CD8-positive, alpha-beta memory T cell (primary cell): ENCODE measurements at regions not wholly inside any gene's neighbourhood (a gene's known extent, or its start where the extent isn't known, plus 50 kb on each side); places are given as distances from the start of the nearest gene placed in this dataset.
A peak's percentile ranks its signal among the peaks of the same experiment; 100 is the strongest.

ENCODE experiments used
- CTCF ChIA-PET: fragments of 350-600 bp; sonication (Branson Sonifier 250); formaldehyde crosslinking; loops from one replicate; lab custom pipeline; 2021; ENCODE audit warnings: antibody characterized with exemption; lab: Charles Lee
- POLR2A ChIA-PET: fragments of 350-600 bp; sonication (Branson Sonifier 250); formaldehyde crosslinking; loops from one replicate; lab custom pipeline; 2021; ENCODE audit warnings: antibody characterized with exemption; lab: Charles Lee
- DNase-seq, 5 donors: peaks; one replicate each; pipeline versions ENCODE4 v3.0.0 to v3.0.0-alpha.2; 2020 to 2022; ENCODE audit warnings: mixed read lengths in 1 of 5
- H3K27ac ChIP-seq: one replicate; pipeline ENCODE4 v1.7.0; 2013; ENCODE audit warnings: low read depth, mild to moderate bottlenecking, low read length, moderate library complexity
- H3K27me3 ChIP-seq: 2 replicates; pipeline ENCODE4 v1.7.0; 2013; ENCODE audit warnings: low read length, mild to moderate bottlenecking; ENCODE audit not compliant: insufficient read depth, poor library complexity, severe bottlenecking
- H3K36me3 ChIP-seq: 2 replicates; pipeline ENCODE4 v1.7.0; 2013; ENCODE audit warnings: mild to moderate bottlenecking, low read length, moderate library complexity; ENCODE audit not compliant: insufficient read depth
- H3K4me1 ChIP-seq: 2 replicates; pipeline ENCODE4 v1.7.0; 2013; ENCODE audit warnings: mild to moderate bottlenecking, low read length, moderate library complexity; ENCODE audit not compliant: insufficient read depth
- H3K4me3 ChIP-seq: 2 replicates; pipeline ENCODE4 v1.7.0; 2013; ENCODE audit warnings: mild to moderate bottlenecking, low read length
- H3K9me3 ChIP-seq: 2 replicates; pipeline ENCODE4 v1.7.0; 2013; ENCODE audit warnings: mild to moderate bottlenecking, low read length
- H3K27ac Mint-ChIP-seq, 8 donors: one replicate each; pipeline ENCODE4 v1.8.0; 2020 to 2021; ENCODE audit warnings: mixed read lengths in 8 of 8, mild to moderate bottlenecking in 6 of 8, inconsistent platforms in 3 of 8, moderate library complexity in 3 of 8
- H3K27me3 Mint-ChIP-seq, 2 donors: one replicate each; pipeline ENCODE4 v1.8.0; 2020 to 2021; ENCODE audit warnings: mixed read lengths in 2 of 2, mild to moderate bottlenecking in 1 of 2, moderate library complexity in 1 of 2
- H3K36me3 Mint-ChIP-seq, 3 donors: one replicate each; pipeline ENCODE4 v1.8.0; 2020 to 2021; ENCODE audit warnings: mixed read lengths in 3 of 3, inconsistent platforms in 1 of 3, mild to moderate bottlenecking in 1 of 3
- H3K4me1 Mint-ChIP-seq, 3 donors: one replicate each; pipeline ENCODE4 v1.8.0; 2020 to 2021; ENCODE audit warnings: mixed read lengths in 3 of 3, inconsistent platforms in 1 of 3, mild to moderate bottlenecking in 1 of 3
- H3K4me3 Mint-ChIP-seq, 7 donors: one replicate each; pipeline ENCODE4 v1.8.0; 2020 to 2021; ENCODE audit warnings: mixed read lengths in 7 of 7, mild to moderate bottlenecking in 6 of 7, moderate library complexity in 4 of 7, inconsistent platforms in 2 of 7
- H3K9me3 Mint-ChIP-seq, 5 donors: one replicate each; pipeline ENCODE4 v1.8.0; 2020 to 2022; ENCODE audit warnings: mixed read lengths in 5 of 5, mild to moderate bottlenecking in 3 of 5, moderate library complexity in 2 of 5, inconsistent platforms in 1 of 5

- peaks cover 6 to 10% of the 10 kb centered on the region in 2 donors for H3K27me3 Mint-ChIP-seq
- peak; percentile 20 to 69 (median 28) for DNase-seq
- peak overlapping the region in 1 of 7 donors; percentile 33 for H3K4me3 Mint-ChIP-seq
- peak overlapping the region in 1 of 8 donors; percentile 52 for H3K27ac Mint-ChIP-seq
- Histone ChIP-seq H3K36me3 (no peaks in the 10 kb centered on the region), H3K27ac (no peak overlapping the region), H3K4me1 (no peaks in the 10 kb centered on the region), H3K27me3 (no peaks in the 10 kb centered on the region), H3K9me3 (no peaks in the 10 kb centered on the region), H3K4me3 (no peak overlapping the region)
- H3K9me3 Mint-ChIP-seq: no peaks in the 10 kb centered on the region
- POLR2A ChIA-PET: no interaction called here
- CTCF ChIA-PET: interaction anchor here (0.7 to 3.0 kb wide), 9 partner anchors 12 to 923 kb away, joined by 3 to 9 read pairs (median 4); no protein-coding TSS in a partner anchor
- H3K36me3 Mint-ChIP-seq: no peaks in the 10 kb centered on the region
- H3K4me1 Mint-ChIP-seq: peaks cover 2 to 4% (median 3%) of the 10 kb centered on the region in 3 donors
Observed at GRCh38 chr3:157606011-157606851, 103.0 kb upstream of the VEPH1 start.

GRCh38 chr3:157605356-157605755, 102.1 kb upstream of the VEPH1 start:
- Mint-ChIP-seq H3K9me3 (no peaks in the 10 kb centered on the region), H3K27ac (no peak overlapping the region), H3K36me3 (no peaks in the 10 kb centered on the region), H3K27me3 (peaks cover 8 to 10% of the 10 kb centered on the region in 2 donors), H3K4me1 (peaks cover 2 to 4% (median 3%) of the 10 kb centered on the region in 3 donors), H3K4me3 (no peak overlapping the region)
- ChIA-PET POLR2A (no interaction called here), CTCF (interaction anchor here (0.8 kb wide), 1 partner anchor 15 kb away, joined by 3 read pairs; no protein-coding TSS in a partner anchor)
- Histone ChIP-seq H3K36me3 (no peaks in the 10 kb centered on the region), H3K9me3 (no peaks in the 10 kb centered on the region), H3K27me3 (no peaks in the 10 kb centered on the region), H3K4me3 (no peak overlapping the region), H3K27ac (no peak overlapping the region), H3K4me1 (no peaks in the 10 kb centered on the region)
- DNase-seq: no peak

- ChIA-PET POLR2A (no interaction called here), CTCF (no interaction called here)
- Mint-ChIP-seq H3K27me3 (peaks cover 4 to 13% of the 10 kb centered on the region in 2 donors), H3K27ac (no peak overlapping the region), H3K36me3 (no peaks in the 10 kb centered on the region), H3K9me3 (no peaks in the 10 kb centered on the region), H3K4me3 (no peak overlapping the region), H3K4me1 (peaks cover 2 to 4% (median 3%) of the 10 kb centered on the region in 3 donors)
- Histone ChIP-seq H3K36me3 (no peaks in the 10 kb centered on the region), H3K4me1 (no peaks in the 10 kb centered on the region), H3K27me3 (no peaks in the 10 kb centered on the region), H3K4me3 (no peak overlapping the region), H3K27ac (no peak overlapping the region), H3K9me3 (no peaks in the 10 kb centered on the region)
- no peak for DNase-seq
Observed at GRCh38 chr3:157602424-157602823, 99.2 kb upstream of the VEPH1 start.

- ChIA-PET CTCF (no interaction called here), POLR2A (no interaction called here)
- H3K27ac Mint-ChIP-seq: peak overlapping the region in 1 of 8 donors; percentile 47
- no peak overlapping the region for H3K4me3 ChIP-seq
- no peaks in the 10 kb centered on the region for H3K4me1 Mint-ChIP-seq
- H3K27ac ChIP-seq: no peak overlapping the region
- no peaks in the 10 kb centered on the region for H3K27me3 ChIP-seq
- H3K9me3 ChIP-seq: no peaks in the 10 kb centered on the region
- H3K4me3 Mint-ChIP-seq: no peak overlapping the region
- H3K4me1 ChIP-seq: no peaks in the 10 kb centered on the region
- no peaks in the 10 kb centered on the region for H3K36me3 ChIP-seq
- no peak for DNase-seq
- H3K27me3 Mint-ChIP-seq: peaks cover 14 to 34% of the 10 kb centered on the region in 2 donors
- no peaks in the 10 kb centered on the region for H3K9me3 Mint-ChIP-seq
- H3K36me3 Mint-ChIP-seq: no peaks in the 10 kb centered on the region
Observed at GRCh38 chr3:157595259-157595658, 92.0 kb upstream of the VEPH1 start.

GRCh38 chr3:157594413-157594812, 91.2 kb upstream of the VEPH1 start:
- H3K36me3 Mint-ChIP-seq: no peaks in the 10 kb centered on the region
- no peaks in the 10 kb centered on the region for H3K9me3 Mint-ChIP-seq
- DNase-seq: no peak
- Histone ChIP-seq H3K27ac (no peak overlapping the region), H3K36me3 (no peaks in the 10 kb centered on the region), H3K4me1 (no peaks in the 10 kb centered on the region), H3K27me3 (no peaks in the 10 kb centered on the region), H3K4me3 (no peak overlapping the region), H3K9me3 (no peaks in the 10 kb centered on the region)
- H3K27me3 Mint-ChIP-seq: peaks cover 15 to 34% of the 10 kb centered on the region in 2 donors
- CTCF ChIA-PET: interaction anchor here (1.0 kb wide), 1 partner anchor 13 kb away, joined by 3 read pairs; no protein-coding TSS in a partner anchor
- POLR2A ChIA-PET: no interaction called here
- H3K4me1 Mint-ChIP-seq: no peaks in the 10 kb centered on the region
- H3K27ac Mint-ChIP-seq: no peak overlapping the region
- no peak overlapping the region for H3K4me3 Mint-ChIP-seq

GRCh38 chr3:157592769-157593168, 89.6 kb upstream of the VEPH1 start:
- Histone ChIP-seq H3K36me3 (no peaks in the 10 kb centered on the region), H3K9me3 (no peaks in the 10 kb centered on the region), H3K27me3 (no peaks in the 10 kb centered on the region), H3K4me3 (no peak overlapping the region), H3K27ac (no peak overlapping the region), H3K4me1 (no peaks in the 10 kb centered on the region)
- Mint-ChIP-seq H3K4me3 (no peak overlapping the region), H3K4me1 (no peaks in the 10 kb centered on the region), H3K27ac (no peak overlapping the region), H3K9me3 (no peaks in the 10 kb centered on the region), H3K36me3 (no peaks in the 10 kb centered on the region), H3K27me3 (peaks cover 15 to 34% of the 10 kb centered on the region in 2 donors)
- no peak for DNase-seq
- ChIA-PET POLR2A (no interaction called here), CTCF (no interaction called here)

GRCh38 chr3:157590273-157590672, 87.1 kb upstream of the VEPH1 start:
- Histone ChIP-seq H3K36me3 (no peaks in the 10 kb centered on the region), H3K4me3 (no peak overlapping the region), H3K27me3 (no peaks in the 10 kb centered on the region), H3K9me3 (no peaks in the 10 kb centered on the region), H3K27ac (no peak overlapping the region), H3K4me1 (no peaks in the 10 kb centered on the region)
- H3K9me3 Mint-ChIP-seq: peaks cover 0 to 2% (median 0%) of the 10 kb centered on the region in 5 donors
- H3K36me3 Mint-ChIP-seq: no peaks in the 10 kb centered on the region
- DNase-seq: no peak
- POLR2A ChIA-PET: no interaction called here
- peaks cover 10 to 23% of the 10 kb centered on the region in 2 donors for H3K27me3 Mint-ChIP-seq
- no peaks in the 10 kb centered on the region for H3K4me1 Mint-ChIP-seq
- no peak overlapping the region for H3K4me3 Mint-ChIP-seq
- no peak overlapping the region for H3K27ac Mint-ChIP-seq
- CTCF ChIA-PET: no interaction called here

GRCh38 chr3:157589211-157589610, 86.0 kb upstream of the VEPH1 start:
- Histone ChIP-seq H3K9me3 (no peaks in the 10 kb centered on the region), H3K36me3 (no peaks in the 10 kb centered on the region), H3K27ac (no peak overlapping the region), H3K4me3 (no peak overlapping the region), H3K4me1 (no peaks in the 10 kb centered on the region), H3K27me3 (no peaks in the 10 kb centered on the region)
- ChIA-PET CTCF (no interaction called here), POLR2A (no interaction called here)
- H3K9me3 Mint-ChIP-seq: peaks cover 0 to 2% (median 0%) of the 10 kb centered on the region in 5 donors
- H3K27me3 Mint-ChIP-seq: peaks cover 6 to 16% of the 10 kb centered on the region in 2 donors
- DNase-seq: no peak
- H3K4me1 Mint-ChIP-seq: no peaks in the 10 kb centered on the region
- no peak overlapping the region for H3K4me3 Mint-ChIP-seq
- no peak overlapping the region for H3K27ac Mint-ChIP-seq
- no peaks in the 10 kb centered on the region for H3K36me3 Mint-ChIP-seq
